Panc1 (cell line): ENCODE measurements at regions not wholly inside any gene's neighbourhood (a gene's known extent, or its start where the extent isn't known, plus 50 kb on each side); places are given as distances from the start of the nearest gene placed in this dataset.
"Not testable (repeated sequence)": the region's sequence is repeated elsewhere in the genome, so short reads cannot be mapped to it uniquely, and the experiment has no call there.

ENCODE experiments used
- ATAC-seq: fragments of 200-7000 bp; cut with Tn5 transposase; 2 replicates; pipeline ENCODE4 v1.9.1; 2020; ENCODE audit warnings: mild to moderate bottlenecking, moderate library complexity
- BruUV-seq: library from RNA; stranded (reverse); fragments of 400-500 nt; replicated peaks from 2 replicates; lab custom pipeline; 2021; lab: Mats Ljungman, UMichigan
- CTCF ChIA-PET: fragments of 300-600 bp; sonication (Branson Sonifier 250); formaldehyde crosslinking; loops from one replicate; lab custom pipeline; 2022; ENCODE audit warnings: antibody characterized with exemption; lab: Charles Lee
- POLR2A ChIA-PET: fragments of 300-600 bp; sonication (Branson Sonifier 250); formaldehyde crosslinking; loops from one replicate; lab custom pipeline; 2022; ENCODE audit warnings: antibody characterized with exemption; lab: Charles Lee
- DNase-seq: peaks from one replicate; pipeline ENCODE4 v3.0.0-alpha.2; 2010; ENCODE audit warnings: low read depth, low spot score
- H3K27ac ChIP-seq: 2 replicates; pipeline ENCODE4 v1.5.1; 2011; ENCODE audit warnings: mild to moderate bottlenecking, low read length, inconsistent platforms
- H3K27me3 ChIP-seq: fragments of 200-500 bp; sonication (Bioruptor generic); 2 replicates; pipeline ENCODE4 v1.6.0; 2014; ENCODE audit warnings: low read length, inconsistent platforms; ENCODE audit not compliant: control insufficient read depth, insufficient read depth
- H3K36me3 ChIP-seq: fragments of 200-500 bp; sonication (Bioruptor generic); 2 replicates; pipeline ENCODE4 v1.5.1; 2014; ENCODE audit warnings: inconsistent platforms, mild to moderate bottlenecking, low read length, moderate library complexity; ENCODE audit not compliant: control insufficient read depth, insufficient read depth
- H3K4me1 ChIP-seq: 2 replicates; pipeline ENCODE4 v1.5.1; 2011; ENCODE audit warnings: inconsistent platforms, mild to moderate bottlenecking, low read length, moderate library complexity; ENCODE audit not compliant: control insufficient read depth, insufficient read depth
- H3K4me3 ChIP-seq, 2 experiments: 2 replicates each; pipeline ENCODE4 v1.5.1; 2011 to 2012; ENCODE audit warnings: low read depth in 2 of 2, low read length in 2 of 2, mild to moderate bottlenecking in 2 of 2, inconsistent platforms in 1 of 2, moderate library complexity in 1 of 2
- H3K9me3 ChIP-seq: fragments of 200-500 bp; sonication (Bioruptor generic); 2 replicates; pipeline ENCODE4 v1.5.1; 2014; ENCODE audit warnings: low read depth, mild to moderate bottlenecking, inconsistent platforms, low read length, moderate library complexity; ENCODE audit not compliant: control insufficient read depth, insufficient read depth
- CTCF ChIP-seq: fragments of 450-650 bp; IDR thresholded peaks from 2 replicates; pipeline ENCODE4 v1.5.1; 2017; ENCODE audit warnings: mild to moderate bottlenecking
- POLR2AphosphoS5 ChIP-seq: IDR thresholded peaks from 2 replicates; pipeline ENCODE4 v1.6.1; 2012; ENCODE audit warnings: mild to moderate bottlenecking, low read depth, low read length, moderate library complexity
- REST ChIP-seq, 2 experiments: IDR thresholded peaks; 2 replicates each; pipeline ENCODE4 v1.6.1; 2011 to 2012; ENCODE audit warnings: low read depth in 2 of 2, control low read depth in 1 of 2, low read length in 1 of 2, mild to moderate bottlenecking in 1 of 2, moderate library complexity in 1 of 2; ENCODE audit not compliant: insufficient read depth in 1 of 2
- SIN3A ChIP-seq: IDR thresholded peaks from 2 replicates; pipeline ENCODE4 v1.6.1; 2012; ENCODE audit warnings: low read depth, mild to moderate bottlenecking, low read length, moderate library complexity, borderline replicate concordance; ENCODE audit not compliant: insufficient read depth
- TCF7L2 ChIP-seq: IDR thresholded peaks from 2 replicates; pipeline ENCODE4 v1.6.1; 2011; ENCODE audit warnings: mild to moderate bottlenecking, low read depth, low read length, inconsistent platforms
- in situ Hi-C: cut with HindIII; loops from 2 replicates; pipeline ENCODE4 v1.10.0; 2016; ENCODE audit warnings: low sequenced_read_pairs, low pct_unique_long_range_greater_than_20kb
- intact Hi-C: fragments of 100-400 bp; cut with micrococcal nuclease; formaldehyde crosslinking; loops from one replicate; pipeline ENCODE4 v1.10.0; 2022; ENCODE audit not compliant: unreplicated experiment

- no peaks in the 10 kb centered on the region for H3K27me3 ChIP-seq
- in situ Hi-C loops (no loop called here), intact Hi-C loops (loop anchor here (2.0 to 5.0 kb wide), 2 partner anchors 126 to 294 kb away; no protein-coding TSS in a partner anchor)
- POLR2A ChIA-PET, result interaction anchor here (0.6 kb wide), 1 partner anchor 168 kb away, joined by 14 read pairs; no protein-coding TSS in a partner anchor
- peak; percentile 78 for TF ChIP-seq CTCF
- TF ChIP-seq TCF7L2, result no peak
- no peak for TF ChIP-seq SIN3A
- TF ChIP-seq REST (IDR thresholded peaks at IDR 0.05; ENCODE audit: insufficient read depth in 1 of 2, low read depth in 2 of 2, low read length in 1 of 2), result no peak
- TF ChIP-seq POLR2AphosphoS5, result no peak
- H3K4me1 ChIP-seq, result peaks cover 3% of the 10 kb centered on the region
- no peaks in the 10 kb centered on the region for H3K9me3 ChIP-seq
- no TSS peak for BruUV-seq
- H3K4me3 ChIP-seq, result no peak overlapping the region
- CTCF ChIA-PET, result interaction anchor here (0.5 to 0.6 kb wide), 2 partner anchors 67 to 138 kb away, joined by 3 to 7 read pairs; no protein-coding TSS in a partner anchor
- H3K36me3 ChIP-seq, result no peaks in the 10 kb centered on the region
- peak overlapping the region; percentile 58 for H3K27ac ChIP-seq
- ATAC-seq (peak; percentile 91), DNase-seq (peak; percentile 38)
Observed at GRCh38 chr2:224650815-224651439, 65.2 kb downstream of the CCDC195 start.

- ATAC-seq, H3K9me3 ChIP-seq, H3K36me3 ChIP-seq, in situ Hi-C loops, H3K27me3 ChIP-seq, H3K27ac ChIP-seq, CTCF ChIA-PET, H3K4me3 ChIP-seq, BruUV-seq, DNase-seq, H3K4me1 ChIP-seq, POLR2A ChIA-PET: not testable (repeated sequence)
- intact Hi-C loops, result loop anchor here (10.0 kb wide), 1 partner anchor 673 kb away; no protein-coding TSS in a partner anchor
Observed at GRCh38 chr2:224647684-224648083, 62.5 kb upstream of the CUL3 start.

GRCh38 chr2:224646242-224646846 is 61.2 kb upstream of the CUL3 start:
- TF ChIP-seq CTCF (peak; percentile 85), POLR2AphosphoS5 (no peak), TCF7L2 (no peak), REST (IDR thresholded peaks at IDR 0.05; ENCODE audit: insufficient read depth in 1 of 2, low read depth in 2 of 2, low read length in 1 of 2) (no peak), SIN3A (no peak)
- DNase-seq, result peak; percentile 36
- BruUV-seq, result no TSS peak
- CTCF ChIA-PET, result interaction anchor here (0.7 kb wide), 1 partner anchor 291 kb away, joined by 5 read pairs; no protein-coding TSS in a partner anchor
- Histone ChIP-seq H3K27ac (no peak overlapping the region), H3K4me3 (no peak overlapping the region), H3K4me1 (peaks cover 3% of the 10 kb centered on the region), H3K36me3 (no peaks in the 10 kb centered on the region), H3K27me3 (no peaks in the 10 kb centered on the region), H3K9me3 (no peaks in the 10 kb centered on the region)
- POLR2A ChIA-PET, result interaction anchor here (0.7 kb wide), 1 partner anchor 48 kb away, joined by 4 read pairs; no protein-coding TSS in a partner anchor
- intact Hi-C loops, result loop anchor here (10.0 kb wide), 1 partner anchor 672 kb away; no protein-coding TSS in a partner anchor
- in situ Hi-C loops, result no loop called here
- ATAC-seq, result peak; percentile 72
